ENCODE measurements at regions not wholly inside any gene's neighbourhood (a gene's known extent, or its start where the extent isn't known, plus 50 kb on each side); places are given as distances from the start of the nearest gene placed in this dataset.
"Not testable (repeated sequence)": the region's sequence is repeated elsewhere in the genome, so short reads cannot be mapped to it uniquely, and the experiment has no call there.

DNA sequence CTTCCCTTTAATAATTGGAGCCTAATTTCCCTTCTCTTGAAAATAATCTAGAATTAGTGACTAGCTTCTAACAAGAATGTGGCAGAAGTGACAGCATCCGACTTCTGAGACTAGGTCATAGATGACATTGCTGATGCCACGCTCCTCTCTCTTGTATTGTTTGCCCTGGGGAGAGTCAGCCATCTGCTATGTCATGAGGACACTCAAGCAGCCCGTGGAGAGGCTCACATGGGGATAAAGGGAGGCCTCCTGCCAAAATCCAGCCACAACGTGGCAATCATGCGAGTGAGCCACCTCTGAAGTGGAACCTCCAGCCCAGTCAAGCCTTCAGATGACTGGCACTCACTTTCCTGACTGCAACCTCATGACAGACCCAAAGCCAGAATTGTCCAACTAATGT is 54.2 kb upstream of the LRRK2 start:
- H3K27ac ChIP-seq: no peak overlapping the region
- H3K36me3 ChIP-seq: no peaks in the 10 kb centered on the region
- DNase-seq (ENCODE audit: low spot score): no peak
- H3K27me3 ChIP-seq: no peaks in the 10 kb centered on the region
- no peak overlapping the region for H3K4me3 Mint-ChIP-seq
- H3K27ac Mint-ChIP-seq: no peak overlapping the region
- no peak overlapping the region for H3K4me2 ChIP-seq
- H3K4me3 ChIP-seq: no peak overlapping the region
- H3F3A ChIP-seq (ENCODE audit: low read depth): no peaks in the 10 kb centered on the region
- H3K36me3 Mint-ChIP-seq: no peaks in the 10 kb centered on the region
- TF ChIP-seq, protein P1, sequence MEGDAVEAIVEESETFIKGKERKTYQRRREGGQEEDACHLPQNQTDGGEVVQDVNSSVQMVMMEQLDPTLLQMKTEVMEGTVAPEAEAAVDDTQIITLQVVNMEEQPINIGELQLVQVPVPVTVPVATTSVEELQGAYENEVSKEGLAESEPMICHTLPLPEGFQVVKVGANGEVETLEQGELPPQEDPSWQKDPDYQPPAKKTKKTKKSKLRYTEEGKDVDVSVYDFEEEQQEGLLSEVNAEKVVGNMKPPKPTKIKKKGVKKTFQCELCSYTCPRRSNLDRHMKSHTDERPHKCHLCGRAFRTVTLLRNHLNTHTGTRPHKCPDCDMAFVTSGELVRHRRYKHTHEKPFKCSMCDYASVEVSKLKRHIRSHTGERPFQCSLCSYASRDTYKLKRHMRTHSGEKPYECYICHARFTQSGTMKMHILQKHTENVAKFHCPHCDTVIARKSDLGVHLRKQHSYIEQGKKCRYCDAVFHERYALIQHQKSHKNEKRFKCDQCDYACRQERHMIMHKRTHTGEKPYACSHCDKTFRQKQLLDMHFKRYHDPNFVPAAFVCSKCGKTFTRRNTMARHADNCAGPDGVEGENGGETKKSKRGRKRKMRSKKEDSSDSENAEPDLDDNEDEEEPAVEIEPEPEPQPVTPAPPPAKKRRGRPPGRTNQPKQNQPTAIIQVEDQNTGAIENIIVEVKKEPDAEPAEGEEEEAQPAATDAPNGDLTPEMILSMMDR (IDR thresholded peaks at IDR 0.05): no peak
- peaks cover 2% of the 10 kb centered on the region for H3K27me3 Mint-ChIP-seq (ENCODE audit: insufficient read depth, low read depth)
- peaks cover 1% of the 10 kb centered on the region for H3K9me3 Mint-ChIP-seq
- no peaks in the 10 kb centered on the region for H3K4me1 ChIP-seq
- no peaks in the 10 kb centered on the region for H3K4me1 Mint-ChIP-seq
- no peaks in the 10 kb centered on the region for H3K79me2 ChIP-seq (ENCODE audit: low read depth)
- H3K9me3 ChIP-seq (ENCODE audit: low read depth): no peaks in the 10 kb centered on the region
- no peak overlapping the region for H2AFZ ChIP-seq (replicated peaks)
- no peak overlapping the region for H3K9ac ChIP-seq
- no peaks in the 10 kb centered on the region for H4K20me1 ChIP-seq (ENCODE audit: low read depth)

DNA sequence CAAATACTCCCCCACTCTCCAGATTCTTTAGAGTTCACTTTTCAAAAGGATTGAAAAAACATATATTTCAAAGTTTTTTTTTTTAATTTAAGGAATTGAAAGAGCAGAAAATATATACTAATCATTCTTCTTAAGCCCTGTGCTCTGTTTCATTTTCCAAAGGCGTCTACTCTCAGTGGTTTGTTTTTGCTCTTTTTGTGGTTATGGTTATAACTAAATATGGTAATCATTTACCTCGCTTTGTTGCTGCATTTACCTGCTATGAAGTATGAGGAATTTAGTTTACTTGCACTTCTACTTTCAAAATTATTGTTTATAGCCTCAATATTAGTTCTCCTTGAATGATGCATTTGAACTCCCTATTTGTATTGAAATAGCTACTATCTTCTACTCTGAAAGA is 55.9 kb upstream of the LRRK2 start:
- no peak for DNase-seq (ENCODE audit: low spot score)
- H3K36me3 ChIP-seq: no peaks in the 10 kb centered on the region
- no peak overlapping the region for H3K27ac ChIP-seq
- no peaks in the 10 kb centered on the region for H3K79me2 ChIP-seq (ENCODE audit: low read depth)
- H3K9ac ChIP-seq: no peak overlapping the region
- TF ChIP-seq, protein P1 (IDR thresholded peaks at IDR 0.05): no peak
- TF ChIP-seq EZH2phosphoT487 (IDR thresholded peaks at IDR 0.05) (no peak), EZH2 (IDR thresholded peaks at IDR 0.05) (no peak)
- Mint-ChIP-seq H3K27ac (no peak overlapping the region), H3K4me1 (no peaks in the 10 kb centered on the region), H3K9me3 (peaks cover 11% of the 10 kb centered on the region), H3K36me3 (no peaks in the 10 kb centered on the region), H3K4me3 (no peak overlapping the region), H3K27me3 (ENCODE audit: insufficient read depth, low read depth) (peaks cover 2% of the 10 kb centered on the region)
- no peak overlapping the region for H3K4me2 ChIP-seq
- no peaks in the 10 kb centered on the region for H3K4me1 ChIP-seq
- H3K9me3 ChIP-seq (ENCODE audit: low read depth): peaks cover 5% of the 10 kb centered on the region
- no peaks in the 10 kb centered on the region for H4K20me1 ChIP-seq (ENCODE audit: low read depth)
- no peak overlapping the region for H3K4me3 ChIP-seq
- no peaks in the 10 kb centered on the region for H3F3A ChIP-seq (ENCODE audit: low read depth)
- no peaks in the 10 kb centered on the region for H3K27me3 ChIP-seq
- no peak overlapping the region for H2AFZ ChIP-seq (replicated peaks)

DNA sequence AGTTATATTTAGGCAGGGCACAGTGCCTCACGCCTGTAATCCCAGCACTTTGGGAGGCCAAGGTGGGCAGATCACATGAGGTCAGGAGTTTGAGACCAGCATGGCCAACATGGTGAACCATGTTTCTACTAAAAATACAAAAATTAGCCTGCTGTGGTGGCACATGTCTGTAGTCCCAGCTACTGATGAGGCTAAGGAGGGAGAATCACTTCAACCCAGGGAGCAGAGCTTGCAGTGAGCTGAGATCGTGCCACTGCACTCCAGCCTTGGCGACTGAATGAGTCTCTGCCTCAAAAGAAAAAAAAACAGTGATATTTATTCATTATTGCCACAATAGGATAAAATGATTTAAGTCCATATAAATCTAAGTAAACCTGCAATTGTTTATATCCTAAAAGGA is 56.4 kb upstream of the LRRK2 start:
- H3K36me3 Mint-ChIP-seq; H3F3A ChIP-seq (ENCODE audit: low read depth); H3K4me3 ChIP-seq; H3K27me3 ChIP-seq; H3K4me1 ChIP-seq; H3K9ac ChIP-seq; H2AFZ ChIP-seq (replicated peaks); DNase-seq (ENCODE audit: low spot score); H3K4me1 Mint-ChIP-seq; H4K20me1 ChIP-seq (ENCODE audit: low read depth); H3K4me3 Mint-ChIP-seq; H3K79me2 ChIP-seq (ENCODE audit: low read depth); H3K9me3 ChIP-seq (ENCODE audit: low read depth); H3K27me3 Mint-ChIP-seq (ENCODE audit: insufficient read depth, low read depth); H3K36me3 ChIP-seq; H3K27ac Mint-ChIP-seq; H3K4me2 ChIP-seq; H3K27ac ChIP-seq: not testable (repeated sequence)
- peaks cover 15% of the 10 kb centered on the region for H3K9me3 Mint-ChIP-seq

DNA sequence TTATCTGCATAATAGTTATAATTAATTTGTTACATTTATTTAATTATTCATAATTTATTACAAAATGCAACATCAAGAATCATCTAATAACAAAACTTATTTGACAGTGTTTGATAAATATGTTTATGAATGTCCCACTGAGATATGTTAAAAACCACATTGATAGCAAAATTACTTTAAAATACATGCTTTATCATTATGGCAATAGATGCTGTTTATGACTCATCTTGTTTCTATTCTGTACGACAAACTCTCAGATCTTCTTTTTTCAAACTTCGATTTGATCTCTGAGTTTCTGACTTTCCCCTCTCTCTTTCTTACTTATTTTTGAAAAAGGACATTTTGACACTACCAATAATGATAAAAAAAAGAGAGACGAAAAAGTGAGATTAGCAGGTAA is 56.8 kb upstream of the LRRK2 start:
- no peak for DNase-seq (ENCODE audit: low spot score)
- TF ChIP-seq, protein P1 (IDR thresholded peaks at IDR 0.05): no peak
- no peak for TF ChIP-seq EZH2phosphoT487 (IDR thresholded peaks at IDR 0.05)
- no peak for TF ChIP-seq EZH2 (IDR thresholded peaks at IDR 0.05)
- Histone ChIP-seq H3K27me3 (no peaks in the 10 kb centered on the region), H3K9me3 (ENCODE audit: low read depth) (peaks cover 5% of the 10 kb centered on the region), H3K36me3 (no peaks in the 10 kb centered on the region), H3K27ac (no peak overlapping the region), H3K4me1 (no peaks in the 10 kb centered on the region), H2AFZ (replicated peaks) (no peak overlapping the region), H3K4me3 (no peak overlapping the region), H4K20me1 (ENCODE audit: low read depth) (no peaks in the 10 kb centered on the region), H3K9ac (no peak overlapping the region), H3K4me2 (no peak overlapping the region), H3F3A (ENCODE audit: low read depth) (no peaks in the 10 kb centered on the region), H3K79me2 (ENCODE audit: low read depth) (no peaks in the 10 kb centered on the region)
- H3K27me3 Mint-ChIP-seq (ENCODE audit: insufficient read depth, low read depth): no peaks in the 10 kb centered on the region
- peaks cover 18% of the 10 kb centered on the region for H3K9me3 Mint-ChIP-seq
- no peak overlapping the region for H3K4me3 Mint-ChIP-seq
- no peaks in the 10 kb centered on the region for H3K4me1 Mint-ChIP-seq
- H3K36me3 Mint-ChIP-seq: no peaks in the 10 kb centered on the region
- H3K27ac Mint-ChIP-seq: no peak overlapping the region

Measured in neural progenitor cell (in vitro differentiated cells).